HG03558 (cell line): ENCODE measurements at regions not wholly inside any gene's neighbourhood (a gene's known extent, or its start where the extent isn't known, plus 50 kb on each side); places are given as distances from the start of the nearest gene placed in this dataset.
"Not testable (repeated sequence)": the region's sequence is repeated elsewhere in the genome, so short reads cannot be mapped to it uniquely, and the experiment has no call there.

Source experiments
- ATAC-seq: cut with Tn5 transposase; IDR thresholded peaks from one replicate; pipeline ENCODE4 v1.9.1; 2021; ENCODE audit warnings: moderate number of reproducible peaks; ENCODE audit not compliant: unreplicated experiment; ENCODE audit errors: extremely low read depth

- no peak for ATAC-seq
These were observed 71.2 kb upstream of the INSIG1 start for GRCh38 chr7:155226261-155227003.

GRCh38 chr7:155227004-155227787 is 70.5 kb upstream of the INSIG1 start:
- no peak for ATAC-seq

DNA sequence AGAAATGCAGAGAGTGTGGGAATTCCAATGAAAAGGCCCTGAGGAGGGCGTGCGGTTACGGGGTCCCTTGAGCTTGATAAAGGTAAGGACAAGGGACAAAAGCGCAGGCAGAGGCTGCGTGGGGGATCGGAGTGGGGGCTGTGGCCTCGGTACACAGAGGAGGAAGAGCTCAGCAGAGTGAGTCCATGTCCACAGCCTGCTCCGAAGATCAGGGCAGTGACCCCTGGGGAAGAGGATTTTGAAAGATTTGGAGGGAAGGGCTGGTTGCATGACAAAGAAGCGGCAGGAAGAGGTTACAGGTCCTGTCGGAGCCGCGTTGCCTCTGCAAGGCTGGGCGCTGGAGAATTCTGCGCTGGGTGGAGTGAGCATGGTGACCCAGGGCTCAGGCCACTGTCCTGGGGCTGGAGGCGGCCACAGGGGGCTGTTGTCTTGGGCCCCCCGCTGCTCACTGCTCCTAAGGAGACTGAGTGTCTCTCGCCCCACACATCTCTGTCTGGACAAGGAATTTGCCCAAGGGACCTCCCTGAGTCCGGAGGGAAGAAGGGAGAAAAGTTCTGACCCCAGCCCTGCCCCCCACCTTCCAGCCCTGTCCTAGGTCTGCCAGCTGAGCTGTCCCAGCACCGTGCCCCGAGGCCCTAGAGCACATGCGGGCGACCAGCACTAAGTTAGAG is 69.8 kb upstream of the INSIG1 start:
- ATAC-seq: no peak

GRCh38 chr7:155228459-155228845 is 69.2 kb upstream of the INSIG1 start:
- ATAC-seq: no peak

DNA sequence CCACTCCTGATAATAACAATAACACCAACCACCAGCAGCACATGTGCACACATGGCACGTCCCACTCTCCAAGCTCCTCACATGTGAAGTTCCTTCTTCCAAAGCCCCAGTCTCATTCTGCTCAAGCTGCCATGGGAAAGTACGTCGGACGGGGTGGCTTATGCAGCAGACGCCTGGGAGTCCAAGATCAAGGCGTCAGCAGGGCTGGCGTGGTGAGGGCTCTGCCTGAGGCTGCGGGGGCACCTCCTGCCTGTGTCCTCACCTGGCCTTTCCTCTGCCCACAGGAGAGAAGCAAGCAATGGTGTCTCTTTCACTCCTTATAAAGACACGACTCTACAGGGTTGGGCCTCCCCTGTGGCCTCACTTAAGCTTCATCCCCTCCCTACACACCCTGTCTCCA is 68.8 kb upstream of the INSIG1 start:
- no peak for ATAC-seq

DNA sequence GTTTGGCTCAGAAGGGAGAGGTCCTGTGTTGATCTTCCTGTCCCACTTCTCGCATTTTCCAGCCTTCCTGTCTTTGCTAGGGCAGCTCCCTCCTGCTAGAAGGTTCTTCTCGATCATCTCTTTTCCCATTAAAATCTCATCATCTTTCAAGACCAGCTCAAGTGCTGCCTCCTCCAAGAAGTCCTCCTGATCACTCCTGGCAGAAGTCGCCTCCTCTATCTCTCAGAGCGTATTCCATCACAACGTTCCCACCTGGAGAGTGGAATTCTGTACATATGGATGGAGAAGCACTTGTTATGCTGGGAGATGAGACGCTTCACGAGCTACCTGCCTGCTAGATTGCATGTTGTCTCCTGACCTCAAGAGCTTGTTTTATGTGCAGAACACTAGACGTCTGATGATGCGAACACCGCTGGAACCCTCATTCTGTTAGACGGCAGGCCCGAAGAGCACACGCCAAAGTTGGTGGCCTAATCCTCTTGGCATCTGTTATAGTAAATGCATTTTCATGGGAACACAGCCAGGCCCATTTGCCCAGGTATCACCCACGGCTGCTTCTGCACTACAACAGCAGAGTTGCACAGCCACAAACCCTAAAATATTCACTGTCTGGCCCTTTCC is 68.0 kb upstream of the INSIG1 start:
- no peak for ATAC-seq

- no peak for ATAC-seq
These were observed 67.5 kb upstream of the INSIG1 start for GRCh38 chr7:155230169-155230593.

DNA sequence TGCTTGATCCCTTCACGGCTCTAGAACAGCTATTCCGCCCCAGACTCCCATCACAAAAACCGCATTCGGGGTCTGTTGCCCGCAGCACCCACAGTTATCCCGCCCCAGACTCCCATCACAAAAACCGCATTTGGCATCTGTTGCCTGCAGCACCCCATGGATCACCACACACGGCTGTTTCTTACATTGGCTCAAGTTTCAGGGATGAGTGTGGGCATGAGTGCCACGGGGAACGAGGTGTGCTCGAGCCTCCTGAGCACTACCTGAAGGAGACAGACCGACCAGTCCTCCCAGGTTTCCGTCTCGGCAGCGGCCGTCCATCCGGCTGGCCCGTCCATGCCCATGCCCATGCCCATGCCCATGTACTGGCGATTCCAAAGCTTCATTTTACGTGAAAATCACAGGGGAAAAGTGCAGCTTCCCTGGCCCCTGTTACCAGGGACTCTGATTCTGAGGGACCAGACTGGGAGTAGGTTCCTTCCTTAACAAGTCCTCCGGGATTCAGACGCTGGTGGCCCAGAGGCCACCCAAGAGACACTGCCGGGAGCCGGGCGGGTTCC is 66.4 kb upstream of the INSIG1 start:
- no peak for ATAC-seq

GRCh38 chr7:155231941-155232340 is 65.7 kb upstream of the INSIG1 start:
- no peak for ATAC-seq

GRCh38 chr7:155232911-155233310 is 64.8 kb upstream of the INSIG1 start:
- no peak for ATAC-seq

DNA sequence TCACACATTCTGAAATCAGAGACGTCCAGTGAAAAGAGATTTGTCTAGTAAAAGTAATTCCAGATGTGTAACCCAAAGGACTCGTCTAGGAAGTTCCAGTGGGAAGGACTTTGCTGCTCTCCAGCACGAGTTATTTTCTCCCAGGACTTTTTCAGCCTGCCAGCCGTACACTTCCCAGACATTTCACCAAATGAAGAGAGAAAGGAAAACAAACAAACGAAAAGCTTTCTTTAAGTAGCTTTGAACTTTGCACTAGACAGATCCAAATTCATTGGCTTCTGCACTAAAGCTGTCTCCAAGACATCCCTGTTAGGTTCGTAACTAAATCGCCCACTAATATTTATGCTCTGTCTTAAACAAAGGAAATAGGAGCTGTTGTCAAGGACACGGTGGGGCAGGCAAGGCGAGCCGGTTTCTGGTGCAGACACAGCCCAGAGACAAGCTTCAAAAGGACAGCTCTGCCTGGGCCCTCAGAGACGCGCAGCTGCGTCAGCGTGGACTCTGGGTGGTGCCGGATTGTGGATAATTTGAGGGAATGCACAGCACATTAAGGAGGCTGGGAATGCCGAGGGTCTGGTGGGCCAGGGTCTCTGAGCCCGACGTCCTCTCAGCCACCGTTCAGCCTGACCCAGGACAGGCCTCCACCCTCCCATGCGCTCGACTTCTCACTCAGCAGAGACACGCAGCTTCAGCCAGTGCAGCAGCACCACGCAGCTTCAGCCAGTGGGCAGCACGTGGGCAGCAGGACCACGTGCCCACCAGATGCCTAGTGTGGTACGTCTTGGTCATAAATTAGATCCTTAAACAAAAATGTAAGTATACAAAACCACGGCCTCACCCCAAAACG is 64.1 kb upstream of the INSIG1 start:
- ATAC-seq: no peak

- ATAC-seq: no peak
These were observed 63.6 kb upstream of the INSIG1 start for GRCh38 chr7:155234158-155234492.

DNA sequence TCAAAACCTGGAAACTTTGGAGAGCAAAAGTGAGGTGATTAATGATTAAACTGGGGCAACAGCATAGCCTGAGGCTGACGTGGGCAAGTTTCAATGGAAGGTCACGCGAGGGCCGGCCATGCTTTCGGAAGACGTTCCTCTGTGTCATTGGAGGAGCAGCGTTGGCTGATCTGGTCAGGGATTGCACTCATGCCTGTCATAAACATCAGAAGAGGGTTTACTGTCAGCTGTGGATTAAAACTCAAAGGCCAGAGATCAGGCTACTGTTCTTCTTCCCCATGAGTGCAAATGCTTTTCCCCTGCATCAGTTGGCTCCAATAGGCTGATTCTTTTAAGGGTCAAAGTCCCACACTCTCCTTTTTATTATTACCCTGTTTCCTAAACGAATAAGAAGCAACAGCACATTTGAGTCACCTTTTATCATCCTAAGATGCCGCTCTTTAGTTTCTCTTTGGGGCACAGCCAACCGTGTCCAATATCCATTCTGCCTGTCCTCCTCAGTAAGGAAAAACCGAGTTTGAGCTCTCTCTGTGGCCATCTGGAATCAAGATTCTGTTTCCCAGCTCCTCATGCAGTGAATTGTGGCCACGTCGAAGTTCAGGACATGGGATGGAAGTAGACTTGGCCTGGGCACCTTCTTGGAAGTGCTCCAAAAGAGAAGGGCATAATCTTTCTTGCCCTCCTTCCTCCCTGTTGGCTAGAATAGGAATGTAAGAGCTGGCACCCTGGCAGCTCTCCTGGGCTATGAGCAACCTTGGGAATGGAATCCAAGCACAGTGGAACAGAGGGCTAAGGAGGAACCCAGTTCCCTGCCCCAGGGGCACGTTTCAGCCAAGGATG is 62.5 kb upstream of the INSIG1 start:
- no peak for ATAC-seq

DNA sequence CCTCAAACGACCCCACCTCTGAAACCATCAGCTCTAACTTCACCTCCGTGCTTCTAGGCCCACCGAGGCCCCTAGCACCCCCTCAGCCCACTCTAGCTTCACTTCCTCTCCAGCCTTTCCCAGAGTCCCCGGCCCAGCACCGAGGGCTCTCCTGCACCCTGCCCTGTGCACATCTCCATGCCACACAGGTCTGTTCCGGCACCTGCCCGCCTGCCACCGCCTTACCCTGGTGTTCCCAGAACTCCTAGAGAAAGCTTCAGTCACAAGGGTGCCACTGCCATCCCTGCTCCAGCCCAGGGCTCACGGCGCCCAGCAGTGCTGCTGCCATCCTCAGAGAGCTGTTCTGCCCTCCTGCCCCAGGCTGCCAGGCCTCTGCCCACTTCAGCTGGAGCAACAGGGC is 61.3 kb upstream of the INSIG1 start:
- no peak for ATAC-seq

GRCh38 chr7:155237297-155237696 is 60.4 kb upstream of the INSIG1 start:
- no peak for ATAC-seq

GRCh38 chr7:155237730-155238129 is 59.9 kb upstream of the INSIG1 start:
- ATAC-seq: no peak

- ATAC-seq: not testable (repeated sequence)
These were observed 58.1 kb upstream of the INSIG1 start for GRCh38 chr7:155239431-155240087.

GRCh38 chr7:155244675-155245074 is 53.0 kb upstream of the INSIG1 start:
- no peak for ATAC-seq
